HepG2 (cell line): ENCODE measurements at regions not wholly inside any gene's neighbourhood (a gene's known extent, or its start where the extent isn't known, plus 50 kb on each side); places are given as distances from the start of the nearest gene placed in this dataset.

Source experiments
- CTCF ChIP-seq: sonication (generic); formaldehyde crosslinking; IDR thresholded peaks from 2 replicates; pipeline ENCODE4 v1.5.0; 2020; ENCODE audit warnings: mild to moderate bottlenecking, missing genetic modification reagents, moderate library complexity
- MAFF ChIP-seq: IDR thresholded peaks from 2 replicates; pipeline ENCODE4 v1.6.1; 2011; ENCODE audit warnings: low read depth, low read length, improper control_type of control experiment
- MAFG ChIP-seq: sonication (generic); formaldehyde crosslinking; IDR thresholded peaks from 2 replicates; pipeline ENCODE4 v1.5.1; 2020; ENCODE audit warnings: mild to moderate bottlenecking, missing genetic modification reagents
- POLR2A ChIP-seq, 2 experiments: IDR thresholded peaks; 2 replicates each; pipeline ENCODE4 v1.6.1; 2011; ENCODE audit warnings: low read depth in 2 of 2, low read length in 2 of 2, mild to moderate bottlenecking in 1 of 2, moderate library complexity in 1 of 2; ENCODE audit not compliant: insufficient read depth in 1 of 2
- SIN3A ChIP-seq: IDR thresholded peaks from 2 replicates; pipeline ENCODE4 v1.6.1; 2011; ENCODE audit warnings: low read depth, mild to moderate bottlenecking, control low read depth, low read length, borderline replicate concordance
- TBP ChIP-seq: sonication (generic); formaldehyde crosslinking; IDR thresholded peaks from 2 replicates; pipeline ENCODE4 v1.5.0; 2020; ENCODE audit warnings: missing genetic modification reagents
- USF2 ChIP-seq, 2 experiments: sonication (generic) in 1 of 2; formaldehyde crosslinking in 1 of 2; IDR thresholded peaks; 2 replicates each; pipeline versions ENCODE4 v1.5.1 to v1.6.1; 2011 to 2020; ENCODE audit warnings: borderline replicate concordance in 1 of 2, low read depth in 1 of 2, low read length in 1 of 2, mild to moderate bottlenecking in 1 of 2, missing genetic modification reagents in 1 of 2, moderate library complexity in 1 of 2

GRCh38 chr6:110554441-110554840 is 78.0 kb upstream of the SLC22A16 start:
- TF ChIP-seq CTCF (CRISPR knock-in tag): no peak
- no peak for TF ChIP-seq POLR2A (IDR thresholded peaks at IDR 0.05; ENCODE audit: insufficient read depth in 1 of 2, low read depth in 2 of 2, low read length in 2 of 2)
- TF ChIP-seq MAFG (CRISPR knock-in tag): no peak
- no peak for TF ChIP-seq TBP (CRISPR knock-in tag)
- TF ChIP-seq SIN3A: no peak
- TF ChIP-seq USF2 (IDR thresholded peaks at IDR 0.05; ENCODE audit: low read depth, low read length): no peak
- no peak for TF ChIP-seq USF2 (CRISPR knock-in tag; IDR thresholded peaks at IDR 0.05; ENCODE audit: borderline replicate concordance)
- no peak for TF ChIP-seq MAFF
